HG03066 (cell line): ENCODE measurements at regions not wholly inside any gene's neighbourhood (a gene's known extent, or its start where the extent isn't known, plus 50 kb on each side); places are given as distances from the start of the nearest gene placed in this dataset.

Experiments used
- ATAC-seq: cut with Tn5 transposase; IDR thresholded peaks from one replicate; pipeline ENCODE4 v1.9.1; 2021; ENCODE audit warnings: low read depth; ENCODE audit not compliant: unreplicated experiment

DNA sequence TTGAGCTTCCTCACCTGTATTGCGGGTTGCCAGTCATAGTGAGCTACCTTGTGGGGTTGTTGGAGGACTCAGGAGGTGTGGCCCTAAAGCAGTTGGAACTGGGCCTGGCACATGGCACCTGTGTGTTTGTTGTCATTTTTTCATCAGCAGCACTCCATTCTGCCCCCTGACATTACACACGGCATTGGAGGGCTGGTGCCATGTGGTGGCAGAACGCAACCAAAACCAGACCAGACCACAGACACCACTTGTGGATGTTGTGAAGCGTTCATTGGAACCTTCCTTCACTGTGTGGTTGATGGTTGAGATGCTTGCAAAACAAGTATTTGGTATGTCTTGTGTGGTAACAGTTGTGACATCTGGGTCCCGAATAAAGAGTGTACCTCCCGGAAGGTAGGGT is 113.2 kb upstream of the ERCC6L2 start:
- ATAC-seq, result no peak

GRCh38 chr9:95760791-95761190 is 114.7 kb upstream of the ERCC6L2 start:
- ATAC-seq, result no peak

DNA sequence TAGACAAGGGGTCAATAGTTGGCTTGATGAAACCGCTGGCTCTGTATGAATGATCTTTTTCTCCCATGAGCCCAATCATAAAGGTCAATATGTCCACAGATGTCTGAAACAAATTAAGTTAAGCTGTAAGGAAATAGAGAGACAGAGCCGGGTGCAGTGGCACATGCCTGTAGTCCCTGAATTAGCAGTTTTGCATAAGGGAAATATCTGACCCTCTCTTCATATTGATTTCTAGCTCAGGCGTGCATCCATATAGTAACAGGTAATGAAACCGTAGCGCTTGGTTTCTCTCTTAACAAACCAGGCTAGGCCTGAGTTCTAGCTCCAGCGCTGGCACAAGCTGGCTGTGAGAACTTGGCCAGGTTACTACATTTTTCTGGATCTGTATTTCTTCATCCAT is 118.1 kb upstream of the ERCC6L2 start:
- ATAC-seq, result no peak

- ATAC-seq, result no peak
Observed at GRCh38 chr9:95756986-95757385, 118.5 kb upstream of the ERCC6L2 start.

- no peak for ATAC-seq
Observed at GRCh38 chr9:95756101-95756500, 119.4 kb upstream of the ERCC6L2 start.

DNA sequence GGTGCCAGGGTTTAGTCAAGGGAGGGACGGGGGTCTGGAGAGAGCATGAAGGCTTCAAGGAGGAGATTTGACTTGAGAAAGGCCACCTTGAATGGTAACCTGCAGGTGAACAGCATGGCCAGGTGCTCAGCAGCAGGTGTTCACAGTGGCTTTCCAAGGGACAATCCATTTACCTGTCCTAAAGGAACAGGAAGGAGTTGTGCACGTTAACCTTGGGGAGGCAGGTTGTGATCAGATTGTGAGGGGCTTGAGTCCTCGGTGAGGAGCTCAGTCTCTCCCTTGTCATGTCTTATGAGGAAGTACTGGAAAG is 120.1 kb upstream of the ERCC6L2 start:
- ATAC-seq, result no peak

DNA sequence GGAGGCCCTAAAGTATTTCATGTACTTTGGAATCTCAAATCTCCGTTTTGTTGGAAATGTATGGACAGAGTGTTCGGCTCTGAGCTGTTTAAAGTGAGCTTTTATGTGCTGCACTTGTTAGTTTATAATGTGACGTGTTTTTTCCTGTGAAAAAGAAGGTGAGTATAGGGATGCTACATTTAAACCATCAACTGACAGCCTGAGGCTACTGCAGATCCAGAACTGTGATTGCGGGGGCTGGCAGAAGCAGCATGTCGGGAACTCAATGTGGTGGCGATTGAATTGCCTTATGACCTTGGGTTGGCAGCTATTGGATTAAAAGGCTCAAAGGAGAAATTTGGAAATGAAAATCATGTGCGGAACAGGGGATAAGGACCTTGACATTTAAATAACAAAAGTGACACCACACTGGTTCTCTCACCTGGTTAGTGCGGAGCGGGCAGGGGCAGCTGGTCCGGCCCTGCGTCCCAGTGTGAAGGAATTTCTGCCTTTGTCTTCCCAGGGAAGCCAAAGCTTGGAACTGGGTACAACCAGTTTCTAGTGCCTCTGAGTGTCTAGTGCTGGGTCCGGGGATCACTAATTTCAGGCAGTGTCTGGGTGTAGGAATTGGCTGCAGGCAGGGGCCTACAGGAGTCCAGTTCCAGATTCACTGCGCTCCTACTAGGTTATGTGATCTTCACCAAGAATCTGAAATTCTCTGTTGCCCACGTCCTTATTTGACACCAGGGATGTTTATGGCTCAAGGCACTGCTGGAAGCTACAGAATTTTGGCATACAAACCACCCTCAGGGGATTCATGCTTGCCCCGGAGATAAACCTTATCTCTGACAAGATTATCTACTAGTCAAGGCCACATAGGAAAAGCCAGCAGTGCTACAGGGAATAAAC is 120.7 kb upstream of the ERCC6L2 start:
- no peak for ATAC-seq

GRCh38 chr9:95753762-95754465 is 121.6 kb upstream of the ERCC6L2 start:
- no peak for ATAC-seq

- ATAC-seq, result no peak
Observed at GRCh38 chr9:95752129-95752731, 123.3 kb upstream of the ERCC6L2 start.

DNA sequence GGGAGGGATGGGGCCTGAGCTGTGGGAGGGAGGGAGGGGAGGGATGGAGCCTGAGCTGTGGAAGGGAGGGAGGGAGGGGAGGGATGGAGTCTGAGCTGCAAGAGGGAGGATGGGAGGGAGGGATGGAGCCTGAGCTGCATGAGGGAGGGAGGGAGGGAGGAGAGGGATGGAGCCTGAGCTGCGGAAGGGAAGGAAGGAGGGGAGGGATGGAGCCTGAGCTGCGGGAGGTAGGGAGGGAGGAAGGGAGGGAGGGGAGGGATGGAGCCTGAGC is 124.0 kb upstream of the ERCC6L2 start:
- no peak for ATAC-seq

GRCh38 chr9:95750725-95751519 is 124.6 kb upstream of the ERCC6L2 start:
- ATAC-seq, result no peak

DNA sequence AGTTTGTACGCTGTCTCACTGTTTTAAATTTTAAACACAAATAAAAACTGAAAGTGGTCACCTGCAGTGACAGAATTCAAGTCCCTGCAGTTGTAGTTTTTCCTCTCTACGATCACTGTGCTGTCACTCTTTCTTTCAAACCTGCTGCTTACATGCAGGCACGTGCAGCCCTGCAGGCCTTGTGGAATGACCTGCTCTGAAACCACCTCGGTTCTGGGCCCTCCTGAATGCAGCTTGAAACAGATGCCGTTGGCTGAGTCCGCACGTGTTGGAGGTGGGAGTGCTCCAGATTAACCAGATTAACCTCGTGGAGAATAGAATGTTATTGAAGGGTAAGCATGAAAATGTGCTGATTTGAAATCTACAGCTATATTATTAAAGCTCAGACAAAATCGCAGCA is 126.0 kb upstream of the ERCC6L2 start:
- no peak for ATAC-seq

GRCh38 chr9:95746408-95747180 is 128.9 kb upstream of the ERCC6L2 start:
- no peak for ATAC-seq

DNA sequence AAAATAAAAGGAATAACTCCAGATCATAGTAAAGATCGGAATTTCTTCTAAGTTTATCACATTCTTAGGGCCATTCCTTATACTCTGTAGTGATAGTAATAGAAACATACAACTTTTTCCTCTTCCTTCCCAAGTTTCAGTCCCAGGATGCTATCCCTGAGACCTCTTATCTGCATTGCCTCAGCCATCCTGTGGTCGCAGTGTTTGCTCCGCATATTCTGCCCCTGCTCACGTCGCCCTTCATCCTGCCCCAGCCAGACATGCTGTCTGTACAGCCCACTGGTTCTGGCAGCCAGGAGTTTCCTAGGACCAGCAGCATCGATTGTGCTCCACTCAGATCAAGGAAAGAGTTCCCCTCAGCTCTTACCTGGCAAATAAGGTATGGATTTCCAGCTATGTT is 132.7 kb upstream of the ERCC6L2 start:
- ATAC-seq, result no peak

DNA sequence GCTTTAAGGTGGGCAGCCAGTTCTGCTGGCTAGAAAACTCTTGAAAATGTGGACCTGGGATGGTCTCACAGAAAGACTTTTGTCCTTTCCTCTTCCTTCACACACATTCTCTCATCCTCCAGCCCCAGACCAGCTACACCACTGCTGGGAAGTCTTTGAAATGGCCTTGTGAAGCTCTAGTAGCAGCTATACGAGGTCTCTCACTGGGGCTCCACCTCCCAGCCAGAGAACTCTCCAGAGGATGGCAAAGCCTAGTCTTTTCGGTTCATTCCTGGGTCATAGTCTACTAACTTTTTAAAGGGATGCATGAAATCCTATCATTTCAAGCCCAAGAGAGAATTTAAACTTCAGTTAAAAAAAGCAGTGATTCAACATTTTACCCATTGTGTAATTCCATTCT is 133.9 kb upstream of the ERCC6L2 start:
- no peak for ATAC-seq

- no peak for ATAC-seq
Observed at GRCh38 chr9:95740217-95741004, 135.1 kb upstream of the ERCC6L2 start.

DNA sequence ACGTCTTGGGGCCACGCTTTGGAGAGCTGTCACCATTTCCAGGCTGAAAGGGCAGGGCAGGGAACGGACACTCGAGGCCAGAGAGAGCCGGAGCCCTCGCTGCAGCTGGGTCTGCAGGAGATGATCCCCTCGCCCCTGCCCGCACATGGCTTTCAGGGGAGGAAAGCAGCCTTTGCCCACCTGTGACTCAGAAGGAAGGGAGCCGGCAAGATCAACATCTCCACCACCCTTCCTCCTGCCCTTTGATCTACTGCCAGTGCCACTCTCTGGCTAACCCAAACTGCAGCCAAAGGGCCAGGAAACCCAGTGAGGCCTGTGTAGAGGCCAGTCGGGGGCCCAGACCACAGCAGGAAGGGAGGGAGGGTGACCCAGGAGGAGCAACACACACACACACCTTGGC is 137.1 kb upstream of the ERCC6L2 start:
- ATAC-seq, result no peak

DNA sequence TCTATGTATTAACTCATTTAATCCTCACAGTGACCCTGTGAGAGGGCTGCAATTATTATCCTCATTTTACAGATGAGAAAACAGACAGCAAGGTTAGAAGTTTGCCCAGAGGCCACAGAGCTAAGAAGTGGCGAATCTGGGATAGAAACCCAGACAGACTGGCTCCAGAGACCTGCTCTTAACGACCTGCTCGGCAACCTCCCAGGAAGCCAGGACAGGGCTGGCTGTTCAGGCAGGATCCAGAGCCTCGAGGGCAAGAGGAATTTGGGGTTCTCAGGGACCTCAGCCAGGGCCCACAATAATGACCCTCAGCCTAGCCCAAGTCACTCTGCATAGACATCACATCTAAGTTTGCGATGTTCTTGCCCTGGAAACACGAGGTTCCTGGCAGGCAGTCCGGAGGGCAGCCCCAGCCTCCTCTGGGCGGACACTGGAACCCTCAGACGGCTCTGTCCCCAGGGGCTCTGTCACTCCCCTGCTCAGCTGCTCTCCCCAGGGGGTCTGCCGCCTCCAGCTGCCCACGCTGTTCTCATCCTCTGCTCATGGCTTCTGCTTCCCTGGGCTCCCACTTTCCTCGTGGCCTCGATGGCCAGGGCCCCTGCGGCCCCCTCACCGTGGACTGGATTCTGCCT is 138.5 kb upstream of the ERCC6L2 start:
- no peak for ATAC-seq

- no peak for ATAC-seq
Observed at GRCh38 chr9:95736370-95736769, 139.1 kb upstream of the ERCC6L2 start.
